Tibial nerve (tissue), 4 donors: ENCODE measurements at regions not wholly inside any gene's neighbourhood (a gene's known extent, or its start where the extent isn't known, plus 50 kb on each side); places are given as distances from the start of the nearest gene placed in this dataset.

Experiments
- DNase-seq, 2 donors: peaks; one replicate each; pipeline ENCODE4 v3.0.0-alpha.2; 2019; ENCODE audit warnings: low spot score in 2 of 2
- H3K27ac ChIP-seq, 4 donors: fragments of 200-600 bp; sonication (generic) in 3 of 4; one replicate each; pipeline ENCODE4 v1.5.1; 2017 to 2019; ENCODE audit warnings: mild to moderate bottlenecking in 1 of 4
- H3K27me3 ChIP-seq, 2 donors: fragments of 200-600 bp; sonication (generic) in 1 of 2; one replicate each; pipeline versions ENCODE4 v1.5.1 to v1.6.0; 2017 to 2019
- H3K36me3 ChIP-seq, 3 donors: fragments of 200-600 bp; sonication (generic); one replicate each; pipeline ENCODE4 v1.5.1; 2018 to 2019
- H3K4me1 ChIP-seq, 4 donors: fragments of 200-600 bp; sonication (generic) in 3 of 4; one replicate each; pipeline ENCODE4 v1.5.1; 2017 to 2019
- H3K4me3 ChIP-seq, 4 donors: fragments of 200-600 bp; sonication (generic) in 3 of 4; one replicate each; pipeline ENCODE4 v1.5.1; 2017 to 2019; ENCODE audit warnings: mild to moderate bottlenecking in 1 of 4, moderate library complexity in 1 of 4
- H3K9me3 ChIP-seq, 4 donors: fragments of 200-600 bp; sonication (generic) in 3 of 4; one replicate each; pipeline ENCODE4 v1.5.1; 2017 to 2019
- EP300 ChIP-seq, 2 donors: sonication (generic); formaldehyde crosslinking; IDR thresholded peaks; one replicate each; pipeline ENCODE4 v1.6.1; 2017; ENCODE audit warnings: antibody characterized with exemption in 2 of 2, mild to moderate bottlenecking in 1 of 2
- POLR2A ChIP-seq, 2 donors: fragments of 450-650 bp; IDR thresholded peaks; one replicate each; pipeline ENCODE4 v1.6.1; 2017; ENCODE audit warnings: antibody characterized with exemption in 2 of 2, mild to moderate bottlenecking in 2 of 2, moderate library complexity in 2 of 2
- WGBS, 2 donors: methylation state at CpG; one replicate each; pipeline ENCODE4 v1.1.5; 2018; 5-methylcytosine and 5-hydroxymethylcytosine counted together
- TF ChIP-seq, protein P1 (sequence below), 5 experiments: fragments of 200-600 bp in 3 of 5; fragments of 450-650 bp in 2 of 5; sonication (generic) in 3 of 5; IDR thresholded peaks; one replicate each; pipeline ENCODE4 v1.5.1; 2016 to 2019; ENCODE audit warnings: antibody characterized with exemption in 5 of 5, mild to moderate bottlenecking in 3 of 5, moderate library complexity in 2 of 5

DNA sequence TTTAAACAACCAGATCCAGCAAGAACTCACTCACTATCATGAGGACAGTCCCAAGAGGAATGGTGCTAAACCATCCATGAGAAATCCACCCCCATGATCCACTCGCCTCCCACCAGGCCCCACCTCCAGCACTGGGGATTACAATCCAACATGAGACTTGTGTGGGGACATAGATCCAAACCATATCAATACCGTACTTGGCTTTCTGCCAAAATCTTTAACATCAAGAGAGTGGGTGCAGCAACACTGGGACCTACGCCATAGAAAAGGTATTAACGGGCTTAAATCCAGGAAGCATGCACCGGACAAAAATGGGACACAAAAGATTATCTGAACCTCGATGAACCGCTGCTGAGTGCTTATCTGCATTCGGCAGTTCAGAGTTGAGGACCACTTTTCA is 322.3 kb upstream of the ARID1B start:
- Histone ChIP-seq H3K27ac (no peak overlapping the region), H3K4me3 (no peak overlapping the region), H3K27me3 (no peaks in the 10 kb centered on the region), H3K9me3 (no peaks in the 10 kb centered on the region), H3K36me3 (no peaks in the 10 kb centered on the region), H3K4me1 (no peaks in the 10 kb centered on the region)
- WGBS, 2 donors = 74 to 86% methylated on average over 8 of the region's 8 CpGs
- no peak for TF ChIP-seq POLR2A (IDR thresholded peaks at IDR 0.05)
- TF ChIP-seq, protein P1, sequence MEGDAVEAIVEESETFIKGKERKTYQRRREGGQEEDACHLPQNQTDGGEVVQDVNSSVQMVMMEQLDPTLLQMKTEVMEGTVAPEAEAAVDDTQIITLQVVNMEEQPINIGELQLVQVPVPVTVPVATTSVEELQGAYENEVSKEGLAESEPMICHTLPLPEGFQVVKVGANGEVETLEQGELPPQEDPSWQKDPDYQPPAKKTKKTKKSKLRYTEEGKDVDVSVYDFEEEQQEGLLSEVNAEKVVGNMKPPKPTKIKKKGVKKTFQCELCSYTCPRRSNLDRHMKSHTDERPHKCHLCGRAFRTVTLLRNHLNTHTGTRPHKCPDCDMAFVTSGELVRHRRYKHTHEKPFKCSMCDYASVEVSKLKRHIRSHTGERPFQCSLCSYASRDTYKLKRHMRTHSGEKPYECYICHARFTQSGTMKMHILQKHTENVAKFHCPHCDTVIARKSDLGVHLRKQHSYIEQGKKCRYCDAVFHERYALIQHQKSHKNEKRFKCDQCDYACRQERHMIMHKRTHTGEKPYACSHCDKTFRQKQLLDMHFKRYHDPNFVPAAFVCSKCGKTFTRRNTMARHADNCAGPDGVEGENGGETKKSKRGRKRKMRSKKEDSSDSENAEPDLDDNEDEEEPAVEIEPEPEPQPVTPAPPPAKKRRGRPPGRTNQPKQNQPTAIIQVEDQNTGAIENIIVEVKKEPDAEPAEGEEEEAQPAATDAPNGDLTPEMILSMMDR (IDR thresholded peaks at IDR 0.05) = no peak
- no peak for TF ChIP-seq EP300 (IDR thresholded peaks at IDR 0.05)
- no peak for DNase-seq

DNA sequence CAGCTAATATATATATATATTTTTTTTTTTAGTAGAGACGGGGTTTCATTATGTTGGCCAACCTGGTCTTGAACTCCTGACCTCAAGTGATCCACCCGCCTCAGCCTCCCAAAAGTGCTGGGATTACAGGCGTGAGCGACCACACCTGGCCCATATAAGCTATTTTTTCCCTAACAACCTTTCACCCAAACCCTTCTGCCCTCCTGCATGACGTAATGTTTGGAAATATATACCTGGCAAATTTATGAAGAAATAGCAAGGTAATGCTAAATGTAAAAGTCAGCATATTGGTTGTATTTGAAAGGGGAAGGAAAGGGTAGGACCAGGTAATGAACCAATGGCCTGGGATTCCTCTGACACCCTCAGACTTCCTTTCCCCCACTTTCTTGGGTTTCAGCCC is 325.5 kb upstream of the ARID1B start:
- Histone ChIP-seq H3K4me1 (no peaks in the 10 kb centered on the region), H3K27ac (no peak overlapping the region), H3K36me3 (no peaks in the 10 kb centered on the region), H3K4me3 (no peak overlapping the region), H3K9me3 (no peaks in the 10 kb centered on the region), H3K27me3 (no peaks in the 10 kb centered on the region)
- 96 to 99% methylated on average over 5 of the region's 5 CpGs for WGBS, 2 donors
- TF ChIP-seq POLR2A (IDR thresholded peaks at IDR 0.05) = no peak
- TF ChIP-seq, protein P1 (IDR thresholded peaks at IDR 0.05) = no peak
- TF ChIP-seq EP300 (IDR thresholded peaks at IDR 0.05) = no peak
- no peak for DNase-seq

DNA sequence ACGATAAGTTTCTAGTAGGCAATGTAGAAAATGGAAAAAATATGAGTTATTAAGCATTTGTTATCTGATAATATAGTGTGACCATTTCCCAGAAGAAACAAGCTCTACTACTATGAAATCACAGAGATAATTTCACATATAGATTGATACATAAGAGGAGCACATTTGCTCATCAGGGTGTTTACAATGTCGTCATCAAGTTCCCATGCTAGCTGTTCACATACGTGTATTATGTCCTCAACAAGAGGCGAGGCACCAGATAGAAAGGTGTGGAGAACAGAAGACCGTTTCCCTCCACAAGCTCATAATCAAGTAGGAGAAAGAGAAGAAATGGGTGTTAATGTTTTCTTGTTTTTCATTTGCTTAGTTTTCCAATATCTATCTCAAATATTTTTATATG is 326.1 kb upstream of the ARID1B start:
- 74 to 96% methylated on average over 5 of the region's 5 CpGs for WGBS, 2 donors
- H3K27ac ChIP-seq = no peak overlapping the region
- TF ChIP-seq, protein P1 (IDR thresholded peaks at IDR 0.05) = no peak
- no peak for TF ChIP-seq POLR2A (IDR thresholded peaks at IDR 0.05)

DNA sequence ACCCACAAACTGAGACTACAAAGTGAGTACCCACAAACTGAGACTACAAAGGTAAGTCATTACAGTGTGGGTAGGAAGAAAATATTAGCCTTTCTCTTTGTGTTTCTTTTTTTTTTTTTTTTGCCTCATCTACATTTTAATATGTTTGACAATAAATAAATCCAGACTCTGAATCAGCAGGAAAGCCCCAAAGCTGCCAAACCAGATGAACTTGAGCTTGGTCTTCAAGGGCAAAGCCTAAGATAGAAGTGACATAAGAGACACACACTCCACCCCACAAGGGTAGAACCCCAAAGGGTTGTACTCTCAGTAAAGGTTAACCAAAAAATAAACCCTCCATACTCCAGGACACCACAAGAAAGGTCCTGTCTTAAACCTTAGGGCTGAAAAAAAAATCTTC is 326.8 kb upstream of the ARID1B start:
- DNase-seq = no peak
- no peak for TF ChIP-seq POLR2A (IDR thresholded peaks at IDR 0.05)
- no peak for TF ChIP-seq EP300 (IDR thresholded peaks at IDR 0.05)
- TF ChIP-seq, protein P1 (IDR thresholded peaks at IDR 0.05) = no peak
- Histone ChIP-seq H3K27me3 (no peaks in the 10 kb centered on the region), H3K9me3 (no peaks in the 10 kb centered on the region), H3K27ac (no peak overlapping the region), H3K36me3 (no peaks in the 10 kb centered on the region), H3K4me3 (no peak overlapping the region), H3K4me1 (no peaks in the 10 kb centered on the region)

More for the DNA sequence above, 326.1 kb upstream of the ARID1B start:
- Histone ChIP-seq H3K9me3 (no peaks in the 10 kb centered on the region), H3K4me1 (no peaks in the 10 kb centered on the region), H3K27me3 (no peaks in the 10 kb centered on the region), H3K36me3 (no peaks in the 10 kb centered on the region), H3K4me3 (no peak overlapping the region)
- DNase-seq = no peak

DNA sequence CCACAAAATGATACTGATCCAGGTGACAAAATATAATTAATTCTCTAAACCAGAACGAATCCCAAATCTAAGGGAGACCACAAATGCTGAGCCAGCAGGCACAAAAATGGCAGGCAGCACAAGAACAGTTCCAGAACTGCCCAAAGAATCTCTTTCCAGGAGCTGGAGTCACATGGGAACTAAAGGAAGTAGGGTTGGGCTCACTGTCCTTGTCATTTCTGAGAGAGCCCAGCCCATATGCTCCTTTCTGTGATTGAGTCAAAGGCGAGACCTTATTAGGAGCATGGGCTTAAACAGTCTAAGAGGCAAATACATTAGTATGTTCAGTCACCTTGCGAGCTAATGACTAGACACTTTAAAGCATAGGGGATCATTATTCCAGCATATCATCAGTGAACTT is 327.6 kb upstream of the ARID1B start:
- H3K36me3 ChIP-seq = no peaks in the 10 kb centered on the region
- no peak overlapping the region for H3K4me3 ChIP-seq
- H3K27me3 ChIP-seq = no peaks in the 10 kb centered on the region
- WGBS, 2 donors = 84 to 85% methylated on average over 3 of the region's 3 CpGs
- H3K4me1 ChIP-seq = no peaks in the 10 kb centered on the region
- H3K27ac ChIP-seq = no peak overlapping the region
- no peaks in the 10 kb centered on the region for H3K9me3 ChIP-seq
- TF ChIP-seq, protein P1 (IDR thresholded peaks at IDR 0.05) = no peak
- TF ChIP-seq POLR2A (IDR thresholded peaks at IDR 0.05) (no peak), EP300 (IDR thresholded peaks at IDR 0.05) (no peak)
- DNase-seq = no peak
